NCI-H69 (cell line): ENCODE measurements at regions not wholly inside any gene's neighbourhood (a gene's known extent, or its start where the extent isn't known, plus 50 kb on each side); places are given as distances from the start of the nearest gene placed in this dataset.

Source experiments
- DNase-seq: peaks from one replicate; lab custom pipeline; 2025; lab: John Stamatoyannopoulos, UW

GRCh38 chrX:20432048-20432447 is 165.3 kb upstream of the RPS6KA3 start:
- no peak for DNase-seq

- DNase-seq: no peak
Observed at GRCh38 chrX:20431486-20431885, 164.8 kb upstream of the RPS6KA3 start.

GRCh38 chrX:20427173-20427770 is 160.6 kb upstream of the RPS6KA3 start:
- no peak for DNase-seq

GRCh38 chrX:20421697-20422096 is 155.0 kb upstream of the RPS6KA3 start:
- no peak for DNase-seq

- DNase-seq: no peak
Observed at GRCh38 chrX:20421275-20421674, 154.6 kb upstream of the RPS6KA3 start.

- no peak for DNase-seq
Observed at GRCh38 chrX:20420058-20420457, 153.3 kb upstream of the RPS6KA3 start.

- no peak for DNase-seq
Observed at GRCh38 chrX:20418379-20419150, 151.9 kb upstream of the RPS6KA3 start.

- DNase-seq: no peak
Observed at GRCh38 chrX:20414762-20415445, 148.2 kb upstream of the RPS6KA3 start.

- DNase-seq: no peak
Observed at GRCh38 chrX:20414066-20414465, 147.4 kb upstream of the RPS6KA3 start.

GRCh38 chrX:20412871-20413486 is 146.3 kb upstream of the RPS6KA3 start:
- DNase-seq: no peak

GRCh38 chrX:20410540-20410939 is 143.8 kb upstream of the RPS6KA3 start:
- no peak for DNase-seq

GRCh38 chrX:20409991-20410390 is 143.3 kb upstream of the RPS6KA3 start:
- no peak for DNase-seq

GRCh38 chrX:20402956-20403355 is 136.2 kb upstream of the RPS6KA3 start:
- DNase-seq: no peak

- DNase-seq: no peak
Observed at GRCh38 chrX:20399728-20400414, 133.2 kb upstream of the RPS6KA3 start.

- no peak for DNase-seq
Observed at GRCh38 chrX:20397587-20397986, 130.9 kb upstream of the RPS6KA3 start.

GRCh38 chrX:20394451-20394850 is 127.7 kb upstream of the RPS6KA3 start:
- no peak for DNase-seq

- DNase-seq: no peak
Observed at GRCh38 chrX:20393944-20394343, 127.2 kb upstream of the RPS6KA3 start.

- DNase-seq: no peak
Observed at GRCh38 chrX:20388594-20388993, 121.9 kb upstream of the RPS6KA3 start.

GRCh38 chrX:20383477-20383876 is 116.8 kb upstream of the RPS6KA3 start:
- peak; percentile 45 for DNase-seq

- peak; percentile 17 for DNase-seq
Observed at GRCh38 chrX:20382518-20383297, 116.0 kb upstream of the RPS6KA3 start.

- no peak for DNase-seq
Observed at GRCh38 chrX:20382082-20382481, 115.4 kb upstream of the RPS6KA3 start.
